NT2/D1 (cell line): ENCODE measurements at regions not wholly inside any gene's neighbourhood (a gene's known extent, or its start where the extent isn't known, plus 50 kb on each side); places are given as distances from the start of the nearest gene placed in this dataset.

Source experiments
- SUZ12 ChIP-seq: IDR thresholded peaks from 2 replicates; pipeline ENCODE4 v1.6.1; 2011; ENCODE audit not compliant: insufficient read length, insufficient read depth; ENCODE audit errors: extremely low read depth
- YY1 ChIP-seq: IDR thresholded peaks from 2 replicates; pipeline ENCODE4 v1.6.1; 2011; ENCODE audit not compliant: insufficient read length, insufficient read depth
- ZNF274 ChIP-seq: IDR thresholded peaks from 2 replicates; pipeline ENCODE4 v1.6.1; 2011; ENCODE audit warnings: mild to moderate bottlenecking, low read depth, low read length

DNA sequence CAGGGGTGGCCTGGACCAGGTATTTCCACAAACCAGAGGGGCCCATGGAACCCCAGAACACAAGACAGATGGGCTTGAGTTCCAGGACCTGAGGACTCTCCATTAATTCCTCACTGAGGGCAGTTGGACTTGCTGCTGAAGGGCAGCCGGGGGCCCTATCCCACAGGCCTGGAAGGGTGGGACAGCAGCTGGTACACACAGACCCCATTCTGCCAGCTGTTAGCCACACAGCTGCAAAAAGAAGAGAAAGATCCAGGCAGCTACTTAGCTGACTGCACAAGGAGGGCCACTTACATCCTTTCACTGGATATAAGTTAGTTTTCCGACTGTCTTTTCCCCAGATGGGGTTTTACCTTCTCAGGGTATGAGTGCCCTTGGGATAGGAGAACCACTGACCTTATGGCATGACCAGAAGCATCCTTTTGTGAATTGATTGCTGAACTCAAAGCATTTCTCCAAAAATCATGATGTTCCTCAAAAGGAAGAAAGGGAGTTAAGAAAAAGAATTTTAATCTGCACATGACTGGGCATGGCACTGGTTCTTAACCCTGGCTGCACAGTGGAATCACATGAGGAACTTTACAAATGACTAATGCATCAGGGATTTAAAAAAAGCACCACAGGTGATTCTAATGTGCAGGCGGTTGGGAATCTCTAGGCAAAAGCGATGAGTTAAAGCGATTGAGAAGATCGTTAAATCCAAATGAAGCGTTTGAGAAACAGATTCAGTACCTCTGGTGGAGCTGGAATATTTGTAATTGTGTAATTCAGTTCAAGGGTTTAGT is 199.4 kb downstream of the TFAP2A start:
- TF ChIP-seq YY1: no peak
- no peak for TF ChIP-seq ZNF274
- TF ChIP-seq SUZ12: no peak
